Gastroesophageal sphincter (tissue), 3 donors: ENCODE measurements at regions not wholly inside any gene's neighbourhood (a gene's known extent, or its start where the extent isn't known, plus 50 kb on each side); places are given as distances from the start of the nearest gene placed in this dataset.

Source experiments
- CTCF ChIP-seq, 4 experiments: fragments of 200-600 bp in 2 of 4; fragments of 450-650 bp in 2 of 4; sonication (generic) in 1 of 4; IDR thresholded peaks; one replicate each; pipeline ENCODE4 v1.5.1; 2017 to 2019; ENCODE audit warnings: antibody characterized with exemption in 4 of 4, mild to moderate bottlenecking in 2 of 4, moderate library complexity in 2 of 4
- EP300 ChIP-seq: sonication (generic); formaldehyde crosslinking; IDR thresholded peaks from one replicate; pipeline ENCODE4 v1.6.1; 2017; ENCODE audit warnings: antibody characterized with exemption, mild to moderate bottlenecking
- POLR2A ChIP-seq, 2 donors: fragments of 450-650 bp; IDR thresholded peaks; one replicate each; pipeline ENCODE4 v1.6.1; 2017; ENCODE audit warnings: antibody characterized with exemption in 2 of 2, mild to moderate bottlenecking in 2 of 2, moderate library complexity in 1 of 2
- POLR2AphosphoS5 ChIP-seq: sonication (generic); formaldehyde crosslinking; IDR thresholded peaks from one replicate; pipeline ENCODE4 v1.6.1; 2017; ENCODE audit warnings: antibody characterized with exemption

GRCh38 chr6:43899830-43900229 is 129.8 kb downstream of the VEGFA start:
- TF ChIP-seq CTCF (IDR thresholded peaks at IDR 0.05) (no peak), POLR2A (IDR thresholded peaks at IDR 0.05) (no peak), EP300 (no peak), POLR2AphosphoS5 (no peak)
